DMS114 treated with DMSO at 0.1 percent for 48 hours (cell line): ENCODE measurements at regions not wholly inside any gene's neighbourhood (a gene's known extent, or its start where the extent isn't known, plus 50 kb on each side); places are given as distances from the start of the nearest gene placed in this dataset.

Experiments
- DNase-seq: peaks from one replicate; lab custom pipeline; 2025; ENCODE audit not compliant: unreplicated experiment; lab: John Stamatoyannopoulos, UW

- DNase-seq = no peak
These were observed 726.5 kb upstream of the RAB6C start for GRCh38 chr2:129252781-129253460.

GRCh38 chr2:129253461-129253812 lies 726.0 kb upstream of the RAB6C start:
- no peak for DNase-seq

DNA sequence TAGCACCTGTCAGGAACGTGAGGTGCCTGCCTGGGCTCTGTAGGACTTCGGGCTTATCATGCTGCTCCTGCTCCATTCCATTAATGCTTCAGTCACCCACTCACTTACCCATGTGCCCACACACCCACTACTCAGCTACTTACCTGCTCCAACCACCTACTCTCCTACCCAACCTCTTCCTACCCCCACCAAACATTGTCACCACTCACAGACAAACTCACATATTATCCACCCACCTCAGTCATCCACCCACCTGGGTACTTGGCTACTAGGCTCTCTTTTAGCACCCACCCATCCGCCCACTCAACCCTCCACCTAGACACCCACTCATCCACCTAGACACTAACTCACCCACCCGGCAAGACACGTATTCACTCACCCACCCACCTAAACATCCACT lies 724.7 kb upstream of the RAB6C start:
- DNase-seq = no peak

DNA sequence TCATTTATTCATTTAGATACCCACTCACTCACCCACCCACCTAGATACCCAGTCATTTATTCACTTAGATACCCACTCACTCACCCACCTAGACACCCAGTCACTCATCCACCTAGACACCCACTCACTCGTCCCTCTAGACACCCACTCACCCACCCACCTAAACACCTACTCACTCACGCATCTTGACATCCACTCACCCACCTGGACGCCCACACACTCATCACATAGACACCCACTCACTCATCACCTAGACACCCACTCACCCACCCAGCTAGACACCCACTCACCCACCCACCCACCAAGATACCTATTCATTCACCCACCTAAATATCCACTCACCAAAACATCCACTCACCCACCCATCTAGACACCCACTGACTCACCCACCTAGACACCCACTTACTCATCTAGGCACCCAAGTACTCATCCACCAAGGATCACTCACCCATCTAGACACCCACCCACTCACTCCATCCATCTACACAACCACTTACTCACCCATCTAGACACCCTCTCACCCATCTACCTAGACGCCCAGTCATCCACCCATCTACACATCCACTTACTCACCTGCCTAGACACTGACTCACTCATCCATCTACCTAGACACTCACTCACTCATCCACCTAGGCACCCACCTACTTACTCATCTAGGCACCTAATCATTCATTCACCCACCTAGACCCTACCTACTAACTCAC lies 723.7 kb upstream of the RAB6C start:
- DNase-seq = no peak

- DNase-seq = no peak
These were observed 722.8 kb upstream of the RAB6C start for GRCh38 chr2:129256642-129257041.

- no peak for DNase-seq
These were observed 716.5 kb upstream of the RAB6C start for GRCh38 chr2:129262934-129263333.

- no peak for DNase-seq
These were observed 715.5 kb upstream of the RAB6C start for GRCh38 chr2:129263939-129264338.

GRCh38 chr2:129267559-129267958 lies 711.9 kb upstream of the RAB6C start:
- DNase-seq = no peak

DNA sequence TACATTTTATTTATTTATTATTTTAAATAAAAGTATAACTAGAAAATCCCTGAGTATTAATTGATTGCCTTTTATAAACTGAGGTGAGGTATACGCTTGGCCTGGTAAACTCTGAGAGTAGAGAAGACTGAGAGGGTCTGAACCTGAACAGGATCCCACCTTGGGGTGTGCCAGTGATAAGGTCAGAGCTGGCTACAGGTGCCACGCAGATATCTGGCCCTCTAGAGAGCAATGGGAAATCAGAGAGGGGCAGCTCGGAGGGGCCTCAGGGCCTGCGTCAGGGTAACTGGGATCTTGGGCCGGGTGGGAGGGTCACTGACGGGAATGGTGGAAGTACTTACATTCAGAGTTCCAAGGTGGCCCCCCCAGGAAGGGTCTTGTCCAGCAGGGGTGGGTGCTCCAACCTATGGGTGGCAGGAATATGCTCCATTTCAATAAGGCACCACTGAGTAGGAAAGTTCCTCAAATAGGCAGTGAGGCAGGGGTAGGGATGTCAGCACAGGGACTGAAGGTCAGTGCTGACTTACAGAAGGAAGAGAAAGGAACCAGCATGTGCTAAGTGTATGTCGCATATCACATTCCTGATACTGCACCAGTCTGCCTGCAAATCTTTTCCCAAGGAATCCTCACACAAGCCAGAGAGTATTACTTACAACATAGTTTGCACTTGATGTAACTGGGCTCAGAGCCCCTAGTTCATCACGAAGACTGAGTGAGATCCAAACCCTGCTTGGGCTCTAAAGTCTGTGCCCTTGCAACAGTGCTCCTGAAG lies 706.0 kb upstream of the RAB6C start:
- DNase-seq = no peak

DNA sequence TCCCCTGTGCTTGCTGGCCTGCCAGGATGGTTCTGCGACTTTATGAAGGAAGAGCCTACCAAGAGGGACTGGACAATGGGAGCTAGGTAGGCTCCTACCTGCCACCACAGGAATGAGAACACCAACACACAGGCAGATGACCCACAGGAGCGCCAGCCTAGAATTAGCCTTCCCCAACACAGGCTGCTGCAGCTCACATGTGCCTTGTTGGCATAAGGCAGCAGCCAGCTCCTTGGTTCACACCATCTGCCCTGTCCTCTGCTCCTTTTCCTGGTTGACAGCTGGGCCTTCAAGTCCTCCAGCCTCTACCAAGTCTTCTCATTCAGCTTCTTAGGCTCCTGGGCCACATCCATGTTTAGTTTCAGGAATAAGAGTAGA lies 705.4 kb upstream of the RAB6C start:
- DNase-seq = no peak

DNA sequence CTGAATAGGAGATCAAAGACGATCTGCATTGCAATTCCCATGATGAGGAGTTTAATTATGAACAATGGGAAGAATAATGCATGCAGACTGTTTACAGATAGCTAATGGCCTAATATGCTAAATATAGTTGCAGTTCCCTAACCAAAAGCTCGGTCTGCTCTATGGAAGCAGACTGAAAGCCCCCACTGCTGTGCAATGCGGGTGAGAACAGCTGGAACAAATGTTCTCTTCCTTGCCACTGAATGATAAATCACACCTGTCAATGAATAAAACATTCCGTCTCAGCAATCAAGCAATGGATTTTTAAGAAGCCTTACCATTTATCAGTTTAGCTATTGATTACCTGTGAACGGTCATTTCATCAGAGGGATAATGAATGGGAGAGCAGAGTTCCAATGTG lies 704.5 kb upstream of the RAB6C start:
- DNase-seq = no peak

- no peak for DNase-seq
These were observed 703.8 kb upstream of the RAB6C start for GRCh38 chr2:129275706-129276105.

GRCh38 chr2:129276978-129277584 lies 702.4 kb upstream of the RAB6C start:
- DNase-seq = no peak

GRCh38 chr2:129277585-129277981 lies 701.9 kb upstream of the RAB6C start:
- no peak for DNase-seq

DNA sequence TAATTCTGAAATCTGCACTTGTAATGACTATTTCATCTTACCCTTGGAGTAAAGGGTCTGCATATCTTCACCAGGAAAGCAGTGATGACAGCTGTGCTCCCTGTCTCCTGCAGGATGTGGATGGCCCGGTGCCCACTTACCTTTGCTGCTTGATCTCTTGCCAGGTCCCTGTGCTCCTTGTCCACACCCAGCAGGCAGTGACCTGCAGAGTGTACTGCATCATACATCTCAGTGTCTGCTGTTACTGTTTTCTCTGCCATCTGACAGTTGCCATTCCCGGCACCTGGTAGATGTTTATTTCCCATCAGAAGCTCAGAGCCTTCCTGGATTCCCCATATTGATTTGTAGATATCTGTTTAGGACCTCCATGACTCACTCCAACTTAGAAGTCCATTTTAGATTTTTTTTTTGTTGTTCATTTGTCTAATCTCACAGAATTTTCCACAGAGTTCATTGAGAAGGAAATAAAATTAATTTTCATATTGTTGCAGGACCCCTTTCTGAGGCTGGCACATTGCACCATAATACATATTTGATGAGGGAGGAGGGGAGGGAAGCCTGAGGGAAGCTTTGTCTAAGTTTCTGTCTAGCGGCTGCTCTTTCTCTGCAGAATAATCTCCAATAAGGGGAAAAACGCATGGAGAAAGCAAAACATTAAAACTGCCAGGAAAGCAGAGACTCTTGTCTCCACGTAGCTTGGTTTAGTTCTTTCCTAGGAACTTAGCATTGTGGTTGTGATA lies 697.5 kb upstream of the RAB6C start:
- no peak for DNase-seq

DNA sequence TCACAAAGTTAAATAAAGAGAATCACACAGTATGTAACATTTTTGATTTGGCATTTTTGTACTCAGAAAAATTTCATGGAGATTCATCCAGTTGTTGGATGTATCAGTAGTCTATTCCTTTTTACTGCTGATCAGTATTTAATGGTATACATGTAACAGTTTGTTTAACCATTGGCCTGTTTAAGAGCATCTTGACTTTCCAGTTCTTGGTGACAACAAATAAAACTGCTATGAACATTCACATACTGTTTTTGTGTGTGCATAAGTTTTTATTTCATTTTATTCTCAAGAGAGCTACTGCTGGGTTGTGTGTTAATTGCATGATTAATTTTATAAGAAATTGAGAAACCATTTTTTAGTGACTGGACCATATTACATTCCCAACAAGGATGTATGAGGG lies 694.5 kb upstream of the RAB6C start:
- DNase-seq = no peak

DNA sequence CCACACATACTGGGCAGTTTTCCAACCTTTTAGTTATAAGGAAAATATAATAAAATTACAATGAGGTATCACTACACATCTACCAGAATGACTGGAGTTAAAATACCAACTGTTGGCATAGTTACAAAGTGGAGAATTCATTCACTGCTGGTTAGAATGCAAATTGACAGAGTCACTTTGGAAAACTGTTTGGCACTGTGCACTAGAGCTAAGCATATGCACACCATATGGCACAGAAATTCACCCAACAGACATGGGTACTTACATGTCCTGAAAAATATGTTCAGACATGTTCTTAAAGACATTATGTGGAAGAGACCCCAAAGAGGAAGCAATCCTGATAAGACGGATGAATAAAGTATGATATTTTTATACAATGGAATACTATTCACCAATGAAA lies 686.1 kb upstream of the RAB6C start:
- no peak for DNase-seq

DNA sequence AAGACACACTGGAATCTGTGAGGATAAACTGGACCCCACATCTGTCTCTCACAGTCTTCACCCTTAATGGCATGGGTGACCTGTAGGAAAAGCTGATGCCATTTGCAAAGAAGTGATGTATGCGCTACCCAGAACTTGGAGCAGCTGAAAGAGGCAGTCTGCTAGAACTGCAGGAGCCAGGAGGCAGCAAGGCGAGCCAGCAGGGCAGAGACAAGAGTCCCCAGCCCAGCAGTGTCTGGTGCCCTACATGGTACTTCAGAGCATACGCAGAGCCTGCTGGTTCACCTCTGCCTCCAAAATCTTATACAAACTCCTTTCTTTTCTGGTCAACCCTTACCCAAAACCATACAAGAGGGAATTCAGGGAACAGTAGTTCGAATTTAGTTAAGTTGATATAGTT lies 683.1 kb upstream of the RAB6C start:
- no peak for DNase-seq

- DNase-seq = no peak
These were observed 682.7 kb upstream of the RAB6C start for GRCh38 chr2:129296806-129297205.

- no peak for DNase-seq
These were observed 682.0 kb upstream of the RAB6C start for GRCh38 chr2:129297430-129297829.

GRCh38 chr2:129299338-129299737 lies 680.1 kb upstream of the RAB6C start:
- DNase-seq = no peak
